HG03175 (cell line): ENCODE measurements at regions not wholly inside any gene's neighbourhood (a gene's known extent, or its start where the extent isn't known, plus 50 kb on each side); places are given as distances from the start of the nearest gene placed in this dataset.

ENCODE experiments used
- ATAC-seq: cut with Tn5 transposase; IDR thresholded peaks from one replicate; pipeline ENCODE4 v1.9.1; 2021; ENCODE audit warnings: mild to moderate bottlenecking, moderate library complexity; ENCODE audit not compliant: unreplicated experiment

GRCh38 chr12:100738086-100738485, 56.5 kb upstream of the ANO4 start:
- ATAC-seq = no peak

- ATAC-seq = no peak
Measured at GRCh38 chr12:100741084-100741711, 53.4 kb upstream of the ANO4 start.

- ATAC-seq = no peak
Measured at GRCh38 chr12:100743060-100743459, 51.5 kb upstream of the ANO4 start.
